RWPE1 (cell line): ENCODE measurements at regions not wholly inside any gene's neighbourhood (a gene's known extent, or its start where the extent isn't known, plus 50 kb on each side); places are given as distances from the start of the nearest gene placed in this dataset.

Experiments
- CTCF ChIA-PET: fragments of 350-600 bp; sonication (Branson Sonifier 250); formaldehyde crosslinking; extraction: SDS; loops from one replicate; lab custom pipeline; 2021; lab: Yijun Ruan, JAX
- POLR2A ChIA-PET: fragments of 400-600 bp; formaldehyde crosslinking; extraction: SDS; loops from one replicate; lab custom pipeline; 2020; ENCODE audit warnings: antibody characterized with exemption; ENCODE audit not compliant: low non-redundant PET; lab: Yijun Ruan, JAX
- DNase-seq: peaks from one replicate; pipeline ENCODE4 v3.0.0; 2012; ENCODE audit warnings: low spot score
- H3K27ac ChIP-seq: fragments of 450-650 bp; 2 replicates; pipeline ENCODE4 v1.5.1; 2017
- CTCF ChIP-seq: fragments of 450-650 bp; conservative IDR thresholded peaks from 2 replicates; pipeline ENCODE4 v1.5.1; 2017; ENCODE audit warnings: low read depth, mild to moderate bottlenecking

DNA sequence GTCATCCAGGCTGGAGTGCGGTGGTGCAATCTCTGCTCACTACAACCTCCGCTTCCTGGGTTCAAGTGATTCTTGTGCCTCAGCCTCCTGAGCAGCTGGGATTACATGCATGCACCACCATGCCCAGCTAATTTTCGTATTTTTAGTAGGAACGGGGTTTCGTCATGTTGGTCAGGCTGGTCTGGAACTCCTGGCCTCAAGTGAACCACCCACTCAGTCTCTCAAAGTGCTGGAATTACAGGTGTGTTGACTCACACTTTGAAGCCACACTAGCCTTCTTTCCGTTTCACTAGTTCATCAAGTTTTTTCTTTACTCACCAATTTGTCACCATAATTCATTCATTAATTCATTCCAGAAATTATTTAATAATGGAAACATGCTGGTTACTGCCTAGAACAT lies 298.4 kb upstream of the MTNR1B start:
- TF ChIP-seq CTCF = no peak
- H3K27ac ChIP-seq = no peak overlapping the region
- DNase-seq = no peak
- POLR2A ChIA-PET = no interaction called here
- CTCF ChIA-PET = no interaction called here

- no peak for DNase-seq
- H3K27ac ChIP-seq = no peak overlapping the region
- ChIA-PET CTCF (interaction anchor here (0.6 kb wide), 1 partner anchor 432 kb away, joined by 5 read pairs; no protein-coding TSS in a partner anchor), POLR2A (no interaction called here)
- no peak for TF ChIP-seq CTCF
Observed at GRCh38 chr11:92675303-92675702, 294.1 kb upstream of the MTNR1B start.

GRCh38 chr11:92675810-92676209 lies 293.6 kb upstream of the MTNR1B start:
- DNase-seq = no peak
- no peak overlapping the region for H3K27ac ChIP-seq
- CTCF ChIA-PET = no interaction called here
- POLR2A ChIA-PET = no interaction called here
- TF ChIP-seq CTCF = no peak

- H3K27ac ChIP-seq = no peak overlapping the region
- no peak for DNase-seq
- CTCF ChIA-PET = no interaction called here
- POLR2A ChIA-PET = no interaction called here
- TF ChIP-seq CTCF = no peak
Observed at GRCh38 chr11:92678008-92678611, 291.3 kb upstream of the MTNR1B start.

DNA sequence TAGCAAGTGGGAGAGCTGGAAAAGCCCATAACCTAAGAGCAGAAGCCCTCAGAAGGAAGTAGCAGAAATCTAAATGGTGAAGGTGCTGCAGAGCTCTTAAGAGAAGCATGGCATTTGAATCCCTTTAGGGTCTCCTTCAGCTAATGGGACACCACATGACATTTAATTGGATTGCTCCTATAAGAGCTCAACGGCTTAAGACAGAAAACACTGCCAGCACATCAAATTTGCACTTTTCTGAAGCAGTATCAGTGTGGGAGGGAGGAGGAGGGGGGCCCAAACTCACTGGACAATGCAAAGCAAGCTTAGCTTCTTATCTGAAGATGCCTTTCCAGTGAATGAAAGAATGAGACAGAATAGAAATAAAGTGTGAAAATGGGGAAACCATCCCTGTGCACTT lies 287.9 kb upstream of the MTNR1B start:
- TF ChIP-seq CTCF = no peak
- H3K27ac ChIP-seq = no peak overlapping the region
- ChIA-PET POLR2A (no interaction called here), CTCF (no interaction called here)
- DNase-seq = no peak

DNA sequence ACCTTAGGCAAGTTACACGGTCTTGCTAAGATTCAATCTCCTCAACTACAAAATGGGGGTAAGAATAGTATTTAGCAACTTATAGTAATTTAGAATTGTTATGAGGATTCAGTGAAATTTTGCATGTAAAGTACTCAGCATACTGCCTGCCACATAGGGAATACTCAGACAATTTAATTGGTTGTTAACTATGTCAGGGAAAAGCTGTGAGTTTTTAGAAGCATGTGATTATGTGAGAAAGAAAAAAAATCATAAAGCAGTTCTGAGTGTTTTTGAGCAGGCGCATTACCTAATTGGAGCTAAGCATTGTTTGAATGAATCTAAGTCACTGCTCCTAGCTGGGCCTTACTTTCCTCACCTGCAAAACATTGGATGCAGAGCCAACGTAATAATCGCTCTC lies 287.3 kb upstream of the MTNR1B start:
- no peak for TF ChIP-seq CTCF
- H3K27ac ChIP-seq = no peak overlapping the region
- ChIA-PET CTCF (no interaction called here), POLR2A (no interaction called here)
- DNase-seq = no peak
